ENCODE measurements at regions not wholly inside any gene's neighbourhood (a gene's known extent, or its start where the extent isn't known, plus 50 kb on each side); places are given as distances from the start of the nearest gene placed in this dataset.

- Histone ChIP-seq H3K27ac (ENCODE audit: insufficient read depth, low read length) (no peak overlapping the region), H3K9me3 (ENCODE audit: control insufficient read depth, insufficient read depth, low read depth, low read length) (no peaks in the 10 kb centered on the region), H2AFZ (ENCODE audit: low read length) (no peak overlapping the region), H3K9ac (ENCODE audit: insufficient read depth, low read length) (no peak overlapping the region), H3K4me1 (ENCODE audit: control insufficient read depth, extremely low read depth, insufficient read depth, low read length) (no peaks in the 10 kb centered on the region), H3K27me3 (ENCODE audit: control insufficient read depth, insufficient read depth, low read length) (peaks cover 7% of the 10 kb centered on the region), H3K4me3 (replicated peaks in 1 of 4; ENCODE audit: control extremely low read depth in 1 of 4, insufficient read depth in 1 of 4, low read depth in 3 of 4, low read length in 4 of 4) (no peak overlapping the region), H3K79me2 (ENCODE audit: control insufficient read depth, insufficient read depth, low read length) (no peaks in the 10 kb centered on the region), H3K36me3 (ENCODE audit: control insufficient read depth, insufficient read depth, low read length) (no peaks in the 10 kb centered on the region), H4K20me1 (ENCODE audit: control insufficient read depth, extremely low read depth, insufficient read depth, low read length) (no peaks in the 10 kb centered on the region), H3K4me2 (ENCODE audit: extremely low read depth, insufficient read depth, low read length) (no peak overlapping the region)
- no peak for DNase-seq (ENCODE audit: low read depth in 2 of 2)
- TF ChIP-seq, protein P1, sequence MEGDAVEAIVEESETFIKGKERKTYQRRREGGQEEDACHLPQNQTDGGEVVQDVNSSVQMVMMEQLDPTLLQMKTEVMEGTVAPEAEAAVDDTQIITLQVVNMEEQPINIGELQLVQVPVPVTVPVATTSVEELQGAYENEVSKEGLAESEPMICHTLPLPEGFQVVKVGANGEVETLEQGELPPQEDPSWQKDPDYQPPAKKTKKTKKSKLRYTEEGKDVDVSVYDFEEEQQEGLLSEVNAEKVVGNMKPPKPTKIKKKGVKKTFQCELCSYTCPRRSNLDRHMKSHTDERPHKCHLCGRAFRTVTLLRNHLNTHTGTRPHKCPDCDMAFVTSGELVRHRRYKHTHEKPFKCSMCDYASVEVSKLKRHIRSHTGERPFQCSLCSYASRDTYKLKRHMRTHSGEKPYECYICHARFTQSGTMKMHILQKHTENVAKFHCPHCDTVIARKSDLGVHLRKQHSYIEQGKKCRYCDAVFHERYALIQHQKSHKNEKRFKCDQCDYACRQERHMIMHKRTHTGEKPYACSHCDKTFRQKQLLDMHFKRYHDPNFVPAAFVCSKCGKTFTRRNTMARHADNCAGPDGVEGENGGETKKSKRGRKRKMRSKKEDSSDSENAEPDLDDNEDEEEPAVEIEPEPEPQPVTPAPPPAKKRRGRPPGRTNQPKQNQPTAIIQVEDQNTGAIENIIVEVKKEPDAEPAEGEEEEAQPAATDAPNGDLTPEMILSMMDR (conservative IDR thresholded peaks at IDR 0.05 in 1 of 2, IDR thresholded peaks at IDR 0.05 in 1 of 2; ENCODE audit: low read depth in 1 of 2, low read length in 2 of 2), result no peak
- no peak for TF ChIP-seq EZH2 (IDR thresholded peaks at IDR 0.05; ENCODE audit: low read length, missing control alignments)
These were observed 179.3 kb upstream of the MVB12B start for GRCh38 chr9:126147186-126147935.

GRCh38 chr9:126147936-126148870 lies 178.4 kb upstream of the MVB12B start:
- H4K20me1 ChIP-seq (ENCODE audit: control insufficient read depth, extremely low read depth, insufficient read depth, low read length), result no peaks in the 10 kb centered on the region
- peaks cover 7% of the 10 kb centered on the region for H3K27me3 ChIP-seq (ENCODE audit: control insufficient read depth, insufficient read depth, low read length)
- H3K9ac ChIP-seq (ENCODE audit: insufficient read depth, low read length), result no peak overlapping the region
- H3K4me1 ChIP-seq (ENCODE audit: control insufficient read depth, extremely low read depth, insufficient read depth, low read length), result no peaks in the 10 kb centered on the region
- no peaks in the 10 kb centered on the region for H3K79me2 ChIP-seq (ENCODE audit: control insufficient read depth, insufficient read depth, low read length)
- no peaks in the 10 kb centered on the region for H3K9me3 ChIP-seq (ENCODE audit: control insufficient read depth, insufficient read depth, low read depth, low read length)
- no peak for DNase-seq (ENCODE audit: low read depth in 2 of 2)
- H2AFZ ChIP-seq (ENCODE audit: low read length), result no peak overlapping the region
- H3K27ac ChIP-seq (ENCODE audit: insufficient read depth, low read length), result no peak overlapping the region
- H3K4me3 ChIP-seq (replicated peaks in 1 of 4; ENCODE audit: control extremely low read depth in 1 of 4, insufficient read depth in 1 of 4, low read depth in 3 of 4, low read length in 4 of 4), result no peak overlapping the region
- H3K36me3 ChIP-seq (ENCODE audit: control insufficient read depth, insufficient read depth, low read length), result no peaks in the 10 kb centered on the region
- TF ChIP-seq EZH2 (IDR thresholded peaks at IDR 0.05; ENCODE audit: low read length, missing control alignments), result no peak
- TF ChIP-seq, protein P1 (conservative IDR thresholded peaks at IDR 0.05 in 1 of 2, IDR thresholded peaks at IDR 0.05 in 1 of 2; ENCODE audit: low read depth in 1 of 2, low read length in 2 of 2), result no peak
- no peak overlapping the region for H3K4me2 ChIP-seq (ENCODE audit: extremely low read depth, insufficient read depth, low read length)

- H3K4me1 ChIP-seq (ENCODE audit: control insufficient read depth, extremely low read depth, insufficient read depth, low read length), result no peaks in the 10 kb centered on the region
- peaks cover 7% of the 10 kb centered on the region for H3K27me3 ChIP-seq (ENCODE audit: control insufficient read depth, insufficient read depth, low read length)
- H3K4me2 ChIP-seq (ENCODE audit: extremely low read depth, insufficient read depth, low read length), result no peak overlapping the region
- H3K9ac ChIP-seq (ENCODE audit: insufficient read depth, low read length), result no peak overlapping the region
- H3K36me3 ChIP-seq (ENCODE audit: control insufficient read depth, insufficient read depth, low read length), result no peaks in the 10 kb centered on the region
- no peak overlapping the region for H2AFZ ChIP-seq (ENCODE audit: low read length)
- no peak for TF ChIP-seq EZH2 (IDR thresholded peaks at IDR 0.05; ENCODE audit: low read length, missing control alignments)
- TF ChIP-seq, protein P1 (conservative IDR thresholded peaks at IDR 0.05 in 1 of 2, IDR thresholded peaks at IDR 0.05 in 1 of 2; ENCODE audit: low read depth in 1 of 2, low read length in 2 of 2), result no peak
- H3K4me3 ChIP-seq (replicated peaks in 1 of 4; ENCODE audit: control extremely low read depth in 1 of 4, insufficient read depth in 1 of 4, low read depth in 3 of 4, low read length in 4 of 4), result no peak overlapping the region
- no peaks in the 10 kb centered on the region for H3K9me3 ChIP-seq (ENCODE audit: control insufficient read depth, insufficient read depth, low read depth, low read length)
- H3K79me2 ChIP-seq (ENCODE audit: control insufficient read depth, insufficient read depth, low read length), result no peaks in the 10 kb centered on the region
- H4K20me1 ChIP-seq (ENCODE audit: control insufficient read depth, extremely low read depth, insufficient read depth, low read length), result no peaks in the 10 kb centered on the region
- no peak for DNase-seq (ENCODE audit: low read depth in 2 of 2)
- no peak overlapping the region for H3K27ac ChIP-seq (ENCODE audit: insufficient read depth, low read length)
These were observed 177.6 kb upstream of the MVB12B start for GRCh38 chr9:126148994-126149393.

Measured in fibroblast of lung (primary cell).